Tibial nerve (tissue), 3 donors: ENCODE measurements at regions not wholly inside any gene's neighbourhood (a gene's known extent, or its start where the extent isn't known, plus 50 kb on each side); places are given as distances from the start of the nearest gene placed in this dataset.

ENCODE experiments used
- CTCF ChIP-seq, 5 experiments: fragments of 200-600 bp in 3 of 5; fragments of 450-650 bp in 2 of 5; sonication (generic) in 3 of 5; IDR thresholded peaks; one replicate each; pipeline ENCODE4 v1.5.1; 2016 to 2019; ENCODE audit warnings: antibody characterized with exemption in 5 of 5, mild to moderate bottlenecking in 3 of 5, moderate library complexity in 2 of 5
- POLR2A ChIP-seq, 2 donors: fragments of 450-650 bp; IDR thresholded peaks; one replicate each; pipeline ENCODE4 v1.6.1; 2017; ENCODE audit warnings: antibody characterized with exemption in 2 of 2, mild to moderate bottlenecking in 2 of 2, moderate library complexity in 2 of 2

- TF ChIP-seq CTCF (IDR thresholded peaks at IDR 0.05), result no peak
- TF ChIP-seq POLR2A (IDR thresholded peaks at IDR 0.05), result no peak
Measured at GRCh38 chr1:173392895-173393658, 84.1 kb upstream of the PRDX6 start.
